Epithelial cell of proximal tubule (primary cell): ENCODE measurements at regions not wholly inside any gene's neighbourhood (a gene's known extent, or its start where the extent isn't known, plus 50 kb on each side); places are given as distances from the start of the nearest gene placed in this dataset.

Experiments
- DNase-seq: peaks from one replicate; pipeline ENCODE4 v3.0.0-alpha.2; 2011; ENCODE audit warnings: low read depth
- H3K4me3 ChIP-seq: 2 replicates; pipeline ENCODE4 v1.5.1; 2011; ENCODE audit warnings: low read depth, mild to moderate bottlenecking, low read length
- CTCF ChIP-seq: conservative IDR thresholded peaks from 2 replicates; pipeline ENCODE4 v1.5.1; 2012; ENCODE audit warnings: low read depth, mild to moderate bottlenecking, low read length

DNA sequence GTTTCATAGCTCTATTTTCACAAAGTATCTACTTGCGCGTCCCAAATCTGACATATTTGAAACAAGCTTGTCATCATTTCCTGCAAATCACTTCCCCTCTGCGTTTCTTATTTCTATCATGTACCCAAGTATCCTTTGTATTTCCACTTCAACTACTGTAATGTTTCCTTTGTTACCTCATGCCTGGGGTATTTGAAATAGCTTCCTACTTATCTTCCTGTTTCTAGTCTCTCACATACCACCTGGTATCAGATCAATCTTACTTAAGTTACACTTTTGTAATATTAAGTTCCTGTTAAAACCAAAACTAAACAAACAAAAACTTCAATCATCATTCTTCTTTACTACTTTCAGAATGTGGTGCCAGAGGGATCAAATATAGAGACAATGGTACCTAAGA is 93.6 kb upstream of the SMAD1 start:
- TF ChIP-seq CTCF: no peak

GRCh38 chr4:145387079-145387478 is 94.6 kb upstream of the SMAD1 start:
- TF ChIP-seq CTCF: no peak
- no peak for DNase-seq
- H3K4me3 ChIP-seq: no peak overlapping the region

More for the DNA sequence above, 93.6 kb upstream of the SMAD1 start:
- DNase-seq: no peak
- H3K4me3 ChIP-seq: no peak overlapping the region

- no peak for TF ChIP-seq CTCF
- DNase-seq: no peak
- no peak overlapping the region for H3K4me3 ChIP-seq
These were observed 100.5 kb upstream of the SMAD1 start for GRCh38 chr4:145381163-145381562.

- DNase-seq: no peak
- TF ChIP-seq CTCF: no peak
- no peak overlapping the region for H3K4me3 ChIP-seq
These were observed 101.5 kb upstream of the SMAD1 start for GRCh38 chr4:145380123-145380522.

DNA sequence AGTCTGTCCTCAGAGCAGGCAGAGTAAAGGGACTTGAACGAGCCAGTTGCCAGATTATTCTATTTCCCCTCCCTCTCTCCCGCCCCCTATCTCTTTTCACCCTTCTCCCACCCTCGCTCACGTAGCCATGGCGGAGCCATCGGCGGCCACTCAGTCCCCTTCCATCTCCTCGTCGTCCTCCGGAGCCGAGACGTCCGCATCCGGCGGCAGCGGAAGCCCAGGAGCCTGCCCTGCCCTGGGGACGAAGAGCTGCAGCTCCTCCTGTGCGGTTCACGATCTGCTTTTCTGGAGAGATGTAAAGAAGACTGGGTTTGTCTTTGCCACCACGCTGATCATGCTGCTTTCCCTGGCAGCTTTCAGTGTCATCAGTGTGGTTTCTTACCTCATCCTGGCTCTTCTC is 106.2 kb upstream of the SMAD1 start:
- no peak for TF ChIP-seq CTCF
- no peak overlapping the region for H3K4me3 ChIP-seq
- DNase-seq: no peak

- no peak for DNase-seq
- TF ChIP-seq CTCF: no peak
- H3K4me3 ChIP-seq: no peak overlapping the region
These were observed 129.1 kb upstream of the SMAD1 start for GRCh38 chr4:145352438-145353145.

GRCh38 chr4:145351922-145352321 is 129.7 kb upstream of the SMAD1 start:
- DNase-seq: no peak
- no peak overlapping the region for H3K4me3 ChIP-seq
- TF ChIP-seq CTCF: no peak
